ENCODE measurements at regions not wholly inside any gene's neighbourhood (a gene's known extent, or its start where the extent isn't known, plus 50 kb on each side); places are given as distances from the start of the nearest gene placed in this dataset.

DNA sequence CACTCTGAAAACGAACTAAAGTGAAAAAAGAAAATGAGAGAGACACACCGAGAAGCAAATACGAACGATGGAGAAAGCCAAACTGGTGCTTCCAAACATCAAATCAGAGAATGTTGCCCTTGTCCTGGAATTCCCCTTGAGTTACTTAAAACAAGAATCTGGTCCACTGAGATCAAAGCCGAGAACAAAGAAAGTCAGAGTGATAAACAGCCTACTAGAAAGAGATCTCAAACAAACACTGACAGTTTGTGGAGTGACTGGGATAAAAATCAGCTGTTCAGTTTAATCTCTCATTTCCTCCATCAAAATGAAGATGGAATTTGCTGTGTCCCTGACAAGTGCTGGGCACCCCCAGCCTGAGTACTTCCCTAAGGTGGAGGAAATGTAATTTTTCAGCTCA lies 582.6 kb downstream of the NR2F1-AS1 start:
- no peak for DNase-seq (ENCODE audit: low read depth in 2 of 2)

DNA sequence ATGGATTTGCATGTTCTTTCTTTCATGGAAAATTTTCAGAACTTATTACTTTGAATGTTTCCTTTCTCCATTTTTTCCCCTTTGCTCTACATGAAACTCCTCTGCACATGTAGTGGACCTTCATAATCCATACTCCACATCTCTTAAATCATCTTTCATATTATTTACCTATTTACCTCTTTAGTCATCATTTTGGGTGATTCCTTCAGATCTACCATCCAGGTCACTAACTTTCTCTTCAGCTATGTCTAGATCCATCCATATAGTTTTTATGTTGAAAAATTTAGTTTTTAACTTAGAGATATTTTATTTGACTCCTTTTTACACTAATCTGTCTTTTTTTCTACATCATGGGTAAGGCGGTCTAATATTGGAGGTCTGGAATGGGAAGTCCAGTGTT lies 586.6 kb downstream of the NR2F1-AS1 start:
- no peak for DNase-seq (ENCODE audit: low read depth in 2 of 2)

DNA sequence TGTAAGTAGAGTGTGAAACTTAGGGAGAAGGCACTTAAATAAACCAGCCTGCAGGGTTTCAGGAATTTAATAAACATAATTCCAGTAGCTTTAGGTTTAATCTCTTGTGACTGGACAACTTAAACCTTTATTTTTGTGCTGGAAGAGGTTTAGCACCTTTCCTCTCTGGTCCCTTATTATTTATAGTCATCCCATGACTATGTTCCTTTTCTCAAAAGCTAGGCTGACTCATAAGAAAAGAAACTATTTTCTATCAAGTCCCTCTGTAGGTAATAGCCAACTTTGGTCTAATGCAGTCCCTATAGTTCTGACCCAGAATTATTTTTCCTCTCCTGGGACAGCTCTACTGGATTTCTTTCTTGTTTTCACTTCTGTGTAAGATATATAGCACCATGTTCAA lies 588.9 kb downstream of the NR2F1-AS1 start:
- DNase-seq (ENCODE audit: low read depth in 2 of 2), result no peak

DNA sequence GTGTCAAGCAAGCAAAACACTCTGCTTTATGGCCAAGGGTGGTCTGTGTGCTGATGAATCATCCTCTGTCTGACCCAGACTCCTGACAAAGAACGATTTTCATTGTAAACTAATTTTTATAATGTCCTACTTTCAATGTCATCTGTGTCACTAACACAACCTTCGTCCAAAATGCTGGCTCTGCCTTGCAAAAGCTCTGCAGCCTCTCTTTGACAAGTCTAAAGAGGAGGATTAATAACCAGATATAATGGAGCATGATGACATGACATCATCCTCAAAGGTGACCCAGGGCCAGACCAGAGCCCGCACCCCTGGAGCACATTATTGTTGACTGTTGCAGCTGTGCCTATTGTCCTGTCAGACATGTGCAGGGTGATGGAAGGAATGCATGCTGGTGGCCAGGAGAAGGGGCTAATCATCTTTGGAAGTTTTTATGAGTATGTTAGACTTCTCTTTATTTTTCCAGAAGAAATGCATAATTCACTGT lies 589.4 kb downstream of the NR2F1-AS1 start:
- DNase-seq (ENCODE audit: low read depth in 2 of 2), result no peak

DNA sequence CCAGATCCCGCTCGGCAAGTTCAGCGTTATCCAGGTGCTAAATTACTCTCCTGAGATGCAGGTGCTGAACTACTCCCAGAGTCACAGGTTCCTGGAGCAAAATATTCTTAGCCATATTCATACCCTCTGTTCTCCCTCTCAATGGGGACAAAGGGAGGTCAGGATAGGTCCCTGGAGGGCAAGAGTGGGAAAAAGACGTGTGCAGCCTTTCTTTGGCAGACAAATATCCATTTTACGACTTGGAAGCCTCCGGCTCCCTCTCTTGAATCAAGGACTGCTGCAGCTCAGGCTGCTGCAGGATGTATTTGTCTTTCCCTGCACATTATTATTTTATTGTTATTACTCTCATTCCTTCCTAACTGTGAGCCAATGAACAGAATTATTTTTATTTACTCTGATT lies 590.2 kb downstream of the NR2F1-AS1 start:
- DNase-seq (ENCODE audit: low read depth in 2 of 2), result no peak

DNA sequence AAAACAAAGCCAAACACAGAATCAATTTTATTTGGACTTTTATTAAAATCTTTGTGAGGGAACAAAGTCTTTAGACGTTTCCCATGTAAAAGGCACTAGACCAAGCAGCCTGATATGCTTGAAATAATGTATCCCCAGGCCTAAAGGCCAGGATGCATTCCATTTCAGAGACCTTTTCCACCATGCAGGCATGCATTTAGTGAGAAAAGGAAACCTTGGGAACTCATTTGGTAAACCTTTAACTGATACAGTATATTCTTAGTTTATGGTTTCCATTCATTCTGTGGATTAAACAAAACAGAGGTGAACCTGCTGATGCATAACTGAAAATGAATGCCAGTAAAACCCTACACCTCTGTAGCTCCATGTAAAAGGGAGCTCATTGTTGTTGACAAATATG lies 600.0 kb downstream of the NR2F1-AS1 start:
- no peak for DNase-seq (ENCODE audit: low read depth in 2 of 2)

DNA sequence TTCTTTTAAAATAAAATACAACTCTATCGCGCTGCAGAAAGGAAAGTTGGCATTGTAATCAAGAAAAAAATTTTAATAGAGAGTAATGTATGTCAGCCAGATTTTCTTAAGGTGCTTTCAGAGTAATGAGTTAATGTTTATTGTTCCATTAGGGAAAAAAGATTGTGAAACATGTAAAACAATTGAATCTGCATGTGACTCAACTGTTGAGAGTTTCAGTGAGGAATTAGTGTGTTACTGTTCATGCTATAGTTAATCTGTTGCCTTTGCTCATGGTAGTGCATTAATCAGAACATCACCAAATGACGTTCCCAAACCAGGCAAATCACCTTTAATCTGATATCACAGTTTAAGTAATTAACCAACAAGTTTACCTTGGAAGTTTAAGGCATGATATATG lies 600.5 kb downstream of the NR2F1-AS1 start:
- no peak for DNase-seq (ENCODE audit: low read depth in 2 of 2)

DNA sequence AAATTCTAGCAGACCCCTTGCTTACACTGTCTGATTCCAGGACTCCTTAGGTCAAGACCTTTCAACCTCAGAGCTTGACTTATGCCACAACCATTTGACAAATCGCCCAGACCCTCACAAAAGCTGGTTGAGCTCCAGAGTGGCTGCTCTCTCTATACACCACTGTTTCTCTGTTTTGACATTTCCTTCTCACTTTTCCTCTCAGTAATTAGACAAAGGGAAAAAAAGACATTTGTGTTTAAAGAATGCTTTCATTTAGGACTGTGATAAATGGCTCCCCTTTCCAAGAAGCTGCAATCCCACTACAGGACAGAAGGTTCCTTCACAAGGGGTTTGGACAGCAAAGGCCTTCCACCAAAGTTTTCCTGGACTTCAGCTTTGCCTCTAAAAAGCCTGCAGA lies 601.3 kb downstream of the NR2F1-AS1 start:
- no peak for DNase-seq (ENCODE audit: low read depth in 2 of 2)

DNA sequence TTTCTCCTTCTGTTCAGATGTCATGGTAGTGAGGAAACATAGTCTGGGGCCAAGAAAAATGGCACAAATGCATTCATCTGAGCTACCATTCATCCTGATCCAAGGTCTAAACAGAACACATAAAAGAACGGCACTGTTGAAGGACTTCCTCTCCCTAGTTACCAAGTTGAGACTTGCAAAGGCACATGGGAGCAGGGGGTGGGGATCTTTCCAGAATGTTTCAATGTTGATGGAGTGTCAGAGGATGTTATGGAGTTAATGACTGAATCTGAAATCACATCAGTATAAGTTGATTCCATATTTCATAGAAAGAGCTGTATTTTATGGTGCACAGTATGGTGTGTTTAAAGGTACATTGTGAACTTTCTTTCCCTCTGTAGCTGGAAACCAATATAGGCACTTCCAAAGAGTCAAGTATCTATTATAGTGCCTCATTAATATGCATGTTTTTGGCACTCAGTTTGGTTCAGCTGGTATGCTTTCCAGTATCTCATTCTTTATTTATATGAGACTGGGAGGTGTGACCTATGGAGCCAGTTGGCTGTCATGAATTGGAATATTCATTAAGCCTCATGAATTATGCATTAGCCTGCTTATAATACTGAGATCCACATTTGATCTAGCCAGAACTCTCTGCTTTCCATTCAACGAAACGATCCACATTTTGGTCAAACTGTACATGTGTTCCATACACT lies 603.0 kb downstream of the NR2F1-AS1 start:
- no peak for DNase-seq (ENCODE audit: low read depth in 2 of 2)

DNA sequence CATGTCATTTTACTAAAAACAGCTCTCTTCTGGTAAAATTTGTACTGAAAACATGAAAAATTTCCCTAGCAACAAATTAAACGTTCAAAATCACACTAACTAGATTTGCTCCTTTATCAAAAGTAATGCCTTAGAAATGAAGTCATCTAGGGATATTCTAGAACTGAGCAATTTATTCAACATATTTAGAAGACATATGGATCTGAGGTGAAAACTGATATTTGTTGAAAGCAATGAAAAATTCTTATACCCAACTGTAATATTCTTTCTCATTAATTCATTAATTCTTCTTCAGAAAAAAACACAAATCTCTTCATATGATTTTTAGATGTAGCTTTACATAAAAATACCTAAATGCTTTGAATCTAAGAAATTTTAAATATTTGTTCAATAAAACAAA lies 604.9 kb downstream of the NR2F1-AS1 start:
- DNase-seq (ENCODE audit: low read depth in 2 of 2), result no peak

DNA sequence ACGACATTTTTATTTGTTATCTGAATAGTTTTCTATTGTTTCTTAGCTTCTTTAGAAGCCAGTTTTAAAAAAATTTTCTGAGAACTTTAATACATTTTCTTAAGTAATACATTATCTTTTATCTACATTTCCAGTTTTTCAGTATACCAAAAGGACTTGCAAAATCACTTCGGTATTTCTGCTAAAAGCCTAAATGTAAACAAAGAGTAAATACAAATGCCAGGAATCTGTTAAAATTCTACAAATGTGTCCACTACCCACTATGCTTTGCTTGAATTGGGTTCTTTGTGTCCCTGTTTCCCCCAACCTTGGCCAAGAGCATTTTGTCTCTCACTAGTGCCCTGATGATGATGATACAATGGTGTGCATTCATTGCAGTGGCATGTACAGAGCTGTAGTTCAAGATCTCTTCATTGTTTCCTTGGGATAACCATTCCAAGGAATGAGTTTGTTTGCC lies 611.2 kb downstream of the NR2F1-AS1 start:
- no peak for DNase-seq (ENCODE audit: low read depth in 2 of 2)

DNA sequence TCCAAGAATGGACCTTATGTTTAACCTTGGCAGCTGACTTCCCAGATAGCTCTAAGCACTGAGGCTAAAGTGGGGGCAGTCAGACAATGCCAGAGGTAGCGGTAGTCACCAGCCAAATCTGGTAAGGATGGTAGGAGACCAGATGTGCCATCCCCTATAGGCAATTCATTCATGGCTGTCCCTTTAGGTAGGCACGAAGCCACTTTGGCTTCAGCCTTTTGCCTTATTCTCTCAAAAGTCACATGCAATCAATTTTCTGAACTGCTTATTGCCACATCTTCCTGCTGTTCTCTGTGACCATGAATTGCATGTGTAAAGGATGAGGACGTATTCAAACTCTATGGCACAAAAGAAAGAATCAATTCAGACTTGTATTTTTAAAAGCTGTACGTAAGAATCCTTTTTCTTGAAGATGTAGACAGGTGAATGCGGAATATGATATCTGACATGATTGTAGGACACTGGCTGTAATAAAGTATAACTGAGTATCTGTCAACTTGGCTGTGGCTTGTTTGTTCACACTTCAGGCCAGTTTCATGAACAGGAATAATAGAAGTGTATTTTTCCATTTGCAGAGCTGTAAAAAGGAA lies 611.7 kb downstream of the NR2F1-AS1 start:
- no peak for DNase-seq (ENCODE audit: low read depth in 2 of 2)

DNA sequence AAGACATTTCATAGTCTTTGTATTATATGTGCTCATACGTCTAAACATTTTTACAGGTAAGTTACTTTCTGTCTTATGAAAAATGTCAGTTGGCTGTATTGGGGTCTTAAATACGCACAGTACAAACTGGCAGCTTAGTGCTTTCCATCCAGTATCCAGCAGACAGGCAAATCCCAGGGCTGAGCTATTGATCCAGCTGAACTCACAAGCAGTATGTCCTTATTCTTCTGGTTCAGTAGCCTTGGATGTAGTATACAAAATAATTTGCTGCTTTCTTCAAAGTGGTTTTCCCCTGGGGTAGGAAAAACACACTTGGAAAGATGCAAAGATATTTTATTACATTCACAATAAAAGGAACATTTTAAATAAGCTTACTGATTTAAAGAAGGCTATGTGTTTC lies 617.2 kb downstream of the NR2F1-AS1 start:
- DNase-seq (ENCODE audit: low read depth in 2 of 2), result no peak

DNA sequence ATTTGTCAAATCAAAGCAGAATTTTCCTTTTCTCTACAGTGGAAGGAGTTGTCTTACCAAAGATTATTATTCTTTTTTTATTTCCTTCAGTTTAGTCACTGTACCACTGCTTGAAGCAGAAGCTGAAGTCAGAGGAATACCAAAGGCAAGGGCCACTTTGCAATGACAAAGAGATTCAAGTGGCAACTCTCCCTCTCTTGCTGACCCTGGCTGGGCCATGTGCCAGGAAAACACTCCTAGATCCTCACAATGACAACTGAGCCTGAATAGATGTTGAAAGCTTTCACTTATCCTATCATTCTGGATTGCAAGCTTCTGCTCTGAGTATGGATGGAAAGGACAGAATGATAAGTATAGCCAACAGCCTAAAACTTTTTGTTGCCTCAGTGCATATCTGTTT lies 618.3 kb downstream of the NR2F1-AS1 start:
- DNase-seq (ENCODE audit: low read depth in 2 of 2), result no peak

DNA sequence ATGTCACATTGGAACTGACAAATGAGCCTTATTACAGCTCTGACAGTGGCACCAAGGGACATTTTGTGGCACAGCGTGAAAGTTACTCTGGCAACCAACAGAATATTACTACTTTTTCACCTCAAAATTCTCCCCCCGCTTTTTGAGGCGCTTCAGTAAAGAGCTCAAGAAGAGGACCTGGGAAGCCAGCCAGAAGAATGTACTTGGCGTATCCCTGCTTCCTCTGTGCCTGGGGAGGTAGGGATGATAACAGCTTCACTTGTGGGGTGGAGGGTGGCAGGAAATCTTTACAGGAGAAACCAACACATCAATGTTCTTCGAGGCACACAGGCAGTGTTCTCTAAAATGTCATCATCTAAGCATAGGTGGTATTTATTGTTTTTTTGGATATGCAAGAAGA lies 624.1 kb downstream of the NR2F1-AS1 start:
- no peak for DNase-seq (ENCODE audit: low read depth in 2 of 2)

DNA sequence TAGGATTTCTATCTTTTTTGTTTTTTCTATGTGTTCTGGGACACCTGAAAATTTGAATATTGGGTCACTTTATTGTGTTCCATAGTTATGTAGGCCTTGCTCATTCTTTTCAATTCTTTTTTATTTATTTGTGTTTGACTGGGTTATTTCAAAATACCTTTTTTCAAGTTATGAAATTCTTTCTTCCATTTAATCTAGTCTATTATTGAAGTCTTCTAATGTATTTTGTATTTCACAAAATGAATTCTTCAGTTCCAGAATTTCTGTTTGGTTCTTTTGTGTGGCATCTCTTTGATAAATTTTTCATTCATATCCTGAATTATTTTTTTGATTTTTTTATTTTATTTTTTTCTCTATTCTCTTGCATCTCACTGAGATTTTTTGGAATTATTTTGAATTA lies 628.8 kb downstream of the NR2F1-AS1 start:
- DNase-seq (ENCODE audit: low read depth in 2 of 2), result no peak

DNA sequence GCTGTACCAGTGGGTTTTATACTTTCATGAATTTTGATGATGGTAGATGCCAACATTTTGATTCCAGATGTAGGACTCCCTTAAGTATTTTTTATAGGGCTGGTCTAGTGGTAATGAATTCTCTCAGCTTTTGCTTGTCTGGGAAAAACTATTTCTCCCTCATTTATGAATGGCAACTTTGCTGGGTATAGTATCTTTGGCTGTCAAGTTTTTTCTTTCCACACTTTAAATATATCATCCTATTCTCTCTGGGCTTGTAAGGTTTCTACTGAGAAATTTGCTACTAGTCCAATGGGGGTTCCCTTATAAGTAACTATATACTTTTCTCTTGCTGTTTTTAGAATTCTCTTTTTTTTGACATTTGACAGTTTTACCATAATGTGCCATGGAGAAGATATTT lies 629.3 kb downstream of the NR2F1-AS1 start:
- no peak for DNase-seq (ENCODE audit: low read depth in 2 of 2)

DNA sequence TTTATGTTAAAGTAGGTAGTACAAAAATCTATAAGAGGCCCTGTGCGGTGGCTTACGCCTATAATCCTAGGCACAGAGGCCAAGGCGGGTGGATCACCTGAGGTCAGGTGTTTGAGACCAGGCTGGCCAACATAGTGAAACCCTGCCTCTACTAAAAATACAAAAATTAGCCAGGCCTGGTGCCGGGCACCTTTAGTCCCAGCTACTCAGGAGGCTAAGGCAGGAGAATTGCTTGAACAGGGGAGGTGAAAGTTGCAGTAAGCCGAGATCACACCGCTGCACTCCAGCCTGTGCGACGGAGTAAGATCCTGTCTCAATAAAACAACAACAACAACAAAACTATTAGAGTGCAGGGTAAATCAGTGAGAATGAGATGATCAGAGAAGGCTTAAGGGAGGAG lies 634.5 kb downstream of the NR2F1-AS1 start:
- DNase-seq (ENCODE audit: low read depth in 2 of 2), result no peak

DNA sequence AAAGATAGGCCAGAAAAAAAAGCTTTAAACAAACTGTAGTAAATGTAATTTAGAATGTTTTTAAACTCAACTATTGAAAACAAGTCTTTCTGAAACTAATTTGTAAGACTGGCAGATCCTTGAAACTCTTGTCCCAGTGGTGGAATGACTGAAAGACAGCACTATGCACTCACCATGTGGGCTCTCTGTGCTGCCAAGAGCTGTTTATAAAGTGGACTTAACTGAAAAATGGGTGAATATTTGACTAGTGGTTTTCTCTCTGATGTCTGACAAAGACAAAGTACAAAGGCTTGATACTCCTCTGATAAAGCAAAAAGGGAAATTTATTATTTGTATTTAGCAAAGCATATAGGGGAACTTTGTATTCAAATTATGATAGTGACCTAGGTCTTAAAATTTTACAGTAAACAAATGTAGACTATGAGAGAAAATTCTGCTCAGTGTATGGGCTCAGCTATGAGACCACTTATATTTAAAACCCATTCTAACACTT lies 635.4 kb downstream of the NR2F1-AS1 start:
- no peak for DNase-seq (ENCODE audit: low read depth in 2 of 2)

DNA sequence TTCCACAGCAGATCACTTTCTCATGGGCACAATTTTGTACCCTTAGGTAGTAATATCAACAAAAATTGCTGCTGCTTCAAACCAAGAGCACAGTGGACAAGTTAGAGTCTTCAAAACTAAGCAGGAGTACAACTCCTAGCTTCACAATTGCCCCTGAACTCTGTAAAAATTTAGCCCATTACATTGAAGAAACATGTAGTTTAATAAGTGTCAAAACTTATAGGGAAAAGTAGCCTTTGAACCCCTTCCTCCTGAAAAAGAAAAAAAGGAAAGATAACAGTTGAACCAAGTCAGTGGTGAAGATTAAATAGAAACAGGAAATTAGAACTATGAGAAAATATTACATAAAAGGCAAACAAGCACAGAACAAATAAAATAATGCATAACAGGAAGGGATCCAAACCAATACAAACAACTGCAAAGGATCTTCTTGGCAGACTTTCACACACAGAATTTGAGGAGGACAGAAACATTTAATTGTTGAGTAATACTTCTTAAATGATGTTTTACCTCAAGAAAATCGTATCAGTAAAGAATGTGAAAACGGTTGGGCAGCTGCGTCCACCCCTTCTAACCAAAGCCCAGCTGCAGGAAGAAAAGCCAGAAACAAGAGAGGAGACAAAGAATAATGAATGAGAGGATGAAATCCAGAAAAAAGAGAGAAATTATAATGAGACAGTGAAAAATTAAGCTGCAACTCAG lies 636.0 kb downstream of the NR2F1-AS1 start:
- no peak for DNase-seq (ENCODE audit: low read depth in 2 of 2)

DNA sequence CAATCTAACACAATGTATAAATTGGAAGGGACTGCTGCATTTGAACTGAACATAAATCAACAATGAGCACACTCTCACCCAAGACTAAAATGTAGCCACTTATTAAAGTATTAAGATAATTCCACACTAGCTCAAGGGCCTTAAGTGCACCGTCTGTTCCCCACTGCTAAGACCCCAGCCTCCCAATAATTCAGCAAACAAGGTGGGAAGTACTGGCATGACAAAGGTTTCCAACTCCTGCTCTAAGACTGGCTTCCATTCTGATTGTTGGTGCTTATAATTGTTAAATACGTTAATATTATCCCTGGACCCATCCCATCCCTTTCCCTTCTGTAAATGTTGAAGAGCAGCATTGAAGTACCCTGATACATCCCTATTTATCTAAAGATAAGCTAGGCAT lies 636.7 kb downstream of the NR2F1-AS1 start:
- DNase-seq (ENCODE audit: low read depth in 2 of 2), result no peak

DNA sequence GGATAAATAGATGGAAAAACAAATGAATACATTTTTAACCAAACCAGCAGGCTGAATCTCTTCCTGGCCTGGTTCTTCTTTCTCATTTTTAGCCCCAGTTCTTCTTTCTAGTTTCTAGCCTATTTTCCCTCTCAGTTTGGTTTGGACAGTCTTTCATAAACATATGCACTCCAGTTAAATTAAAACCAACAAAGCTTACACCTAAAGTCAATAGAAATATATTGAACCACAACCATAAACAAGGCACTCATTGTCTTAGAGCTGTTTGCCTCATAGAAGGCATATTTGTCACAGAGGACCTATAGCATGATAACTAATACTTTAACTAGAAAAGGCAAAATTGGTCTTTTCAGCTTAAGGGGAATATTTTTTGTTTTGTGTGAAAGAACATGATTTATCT lies 638.3 kb downstream of the NR2F1-AS1 start:
- DNase-seq (ENCODE audit: low read depth in 2 of 2), result no peak

DNA sequence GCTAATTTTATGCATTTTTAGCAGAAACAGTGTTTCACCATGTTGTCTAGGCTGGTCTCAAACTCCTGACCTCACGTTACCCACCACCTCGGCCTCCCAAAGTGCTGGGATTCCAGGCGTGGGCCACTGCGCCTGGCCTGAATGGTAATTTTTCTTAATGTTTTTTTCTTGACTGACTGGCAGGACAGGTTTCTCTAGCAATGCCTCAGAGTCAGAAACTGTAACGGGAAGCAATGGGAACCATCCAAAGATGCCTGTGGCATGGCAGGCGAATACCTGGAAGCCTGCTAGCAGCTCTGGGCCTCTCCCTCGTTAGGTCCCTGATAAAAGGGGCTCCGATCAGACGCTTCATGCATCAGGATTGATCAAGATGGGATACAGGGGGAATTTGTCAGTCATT lies 639.2 kb downstream of the NR2F1-AS1 start:
- DNase-seq (ENCODE audit: low read depth in 2 of 2), result no peak

Data from stimulated activated CD4-positive, alpha-beta T cell treated with anti-CD3 and anti-CD28 coated beads, Interleukin-4, amount 100 ng/mL, for 48 hours (primary cell).